Erythroblast (primary cell): ENCODE measurements at regions not wholly inside any gene's neighbourhood (a gene's known extent, or its start where the extent isn't known, plus 50 kb on each side); places are given as distances from the start of the nearest gene placed in this dataset.

Experiments used
- GATA1 ChIP-seq: IDR thresholded peaks from 2 replicates; pipeline ENCODE4 v1.6.1; 2011; ENCODE audit warnings: low read depth, mild to moderate bottlenecking, control low read depth, low read length, moderate library complexity
- POLR2A ChIP-seq: IDR thresholded peaks from 2 replicates; pipeline ENCODE4 v1.6.1; 2011; ENCODE audit warnings: mild to moderate bottlenecking, low read length

GRCh38 chr13:54640719-54641118, 1612.1 kb downstream of the OLFM4 start:
- TF ChIP-seq POLR2A: no peak
- no peak for TF ChIP-seq GATA1
